ENCODE measurements at regions not wholly inside any gene's neighbourhood (a gene's known extent, or its start where the extent isn't known, plus 50 kb on each side); places are given as distances from the start of the nearest gene placed in this dataset.
A peak's percentile ranks its signal among the peaks of the same experiment; 100 is the strongest.

GRCh38 chr3:102536456-102536855, 101.6 kb downstream of the ZPLD1 start:
- no peak for DNase-seq (ENCODE audit: low read depth in 1 of 2, low spot score in 2 of 2)
- CTCF ChIA-PET (ENCODE audit: partially characterized antibody), result interaction anchor here (0.6 to 10.6 kb wide), 16 partner anchors 10 to 1466 kb away, joined by 3 to 99 read pairs (median 4); no protein-coding TSS in a partner anchor
- WGBS, 2 experiments (ENCODE audit: extremely low coverage in 1 of 2, insufficient coverage in 1 of 2, insufficient read length in 1 of 2, insufficient replicate concordance in 2 of 2, low coverage in 1 of 2, low lambda C conversion rate in 2 of 2, missing lambda C conversion rate in 1 of 2), result 52% methylated on average over 7 of the region's 7 CpGs; no CpG with 5 or more reads in 1 of the 2 experiments

More at GRCh38 chr3:102536456-102536855, 101.6 kb downstream of the ZPLD1 start:
- Histone ChIP-seq H4K8ac (ENCODE audit: extremely low read depth, insufficient read depth, low read length) (no peak overlapping the region), H3K56ac (replicated peaks; ENCODE audit: insufficient read length, low read depth, low read length) (no peak overlapping the region), H2BK5ac (ENCODE audit: low read depth, low read length) (no peak overlapping the region), H2BK15ac (ENCODE audit: low read length) (no peak overlapping the region), H3K9me3 (ENCODE audit: insufficient read depth in 2 of 2, low read depth in 1 of 2, low read length in 1 of 2) (no peaks in the 10 kb centered on the region), H3K4me3 (ENCODE audit: extremely low read depth in 1 of 4, insufficient read depth in 2 of 4, low read depth in 3 of 4, low read length in 4 of 4) (no peak overlapping the region), H2BK12ac (ENCODE audit: low read depth, low read length) (no peak overlapping the region), H3K4me2 (ENCODE audit: insufficient read depth in 1 of 2, low read depth in 2 of 2, low read length in 2 of 2) (no peak overlapping the region), H4K5ac (ENCODE audit: insufficient read length, low read depth, low read length) (no peak overlapping the region), H3K18ac (ENCODE audit: extremely low read depth, low read length) (no peak overlapping the region), H3K14ac (ENCODE audit: insufficient read length) (no peak overlapping the region), H3K9ac (replicated peaks in 1 of 4; ENCODE audit: extremely low read depth in 1 of 4, low read depth in 3 of 4, low read length in 3 of 4) (no peak overlapping the region), H2AK5ac (ENCODE audit: low read depth, low read length) (no peak overlapping the region), H4K20me1 (replicated peaks in 1 of 2; ENCODE audit: control insufficient read depth in 1 of 2, insufficient read depth in 2 of 2, low read length in 2 of 2) (no peaks in the 10 kb centered on the region), H3K4ac (replicated peaks; ENCODE audit: insufficient read length, low read depth, low read length) (no peak overlapping the region), H2BK120ac (replicated peaks; ENCODE audit: low read depth, low read length) (no peak overlapping the region), H2AFZ (ENCODE audit: low read length) (no peak overlapping the region), H3K23ac (ENCODE audit: insufficient read length) (no peak overlapping the region), H3K79me2 (ENCODE audit: control insufficient read depth in 1 of 2, insufficient read depth in 2 of 2, low read length in 2 of 2) (no peaks in the 10 kb centered on the region), H2BK20ac (ENCODE audit: low read length) (no peak overlapping the region), H3K27ac (ENCODE audit: low read depth, low read length) (no peak overlapping the region), H3K4me1 (replicated peaks in 1 of 4; ENCODE audit: control insufficient read depth in 3 of 4, insufficient read depth in 4 of 4, low read length in 3 of 4) (no peaks in the 10 kb centered on the region), H3K27me3 (replicated peaks in 1 of 4; ENCODE audit: control insufficient read depth in 3 of 4, extremely low read depth in 1 of 4, insufficient read depth in 3 of 4, low read length in 3 of 4) (peaks cover 0 to 1% (median 0%) of the 10 kb centered on the region in 4 experiments; a peak in 1 of 7 replicates), H3K79me1 (ENCODE audit: low read depth, low read length) (no peaks in the 10 kb centered on the region), H4K91ac (replicated peaks; ENCODE audit: insufficient read length, low read length) (no peak overlapping the region), H3K36me3 (ENCODE audit: control insufficient read depth in 2 of 4, insufficient read depth in 4 of 4, low read length in 3 of 4) (no peaks in the 10 kb centered on the region), H3K23me2 (ENCODE audit: low read depth, low read length) (no peaks in the 10 kb centered on the region; the same call in 1 of the 2 replicates)
- no peak for TF ChIP-seq ATF2 (IDR thresholded peaks at IDR 0.05; ENCODE audit: low read length)
- peak in 2 of 3 experiments; percentile 48 to 51; a peak in 2 of 4 replicates for TF ChIP-seq CTCF (IDR thresholded peaks at IDR 0.05; ENCODE audit: control extremely low read depth in 1 of 3, insufficient read depth in 1 of 3, low read depth in 1 of 3, low read length in 3 of 3)
- TF ChIP-seq RAD21 (IDR thresholded peaks at IDR 0.05 in 1 of 2, conservative IDR thresholded peaks at IDR 0.05 in 1 of 2; ENCODE audit: low read depth in 2 of 2, low read length in 2 of 2), result peak; percentile 66 to 76
- POLR2A ChIA-PET (ENCODE audit: partially characterized antibody), result interaction anchor here (1.2 kb wide), 1 partner anchor 675 kb away, joined by 3 read pairs; no protein-coding TSS in a partner anchor
- FAIRE-seq, result no peak
